ENCODE measurements at regions not wholly inside any gene's neighbourhood (a gene's known extent, or its start where the extent isn't known, plus 50 kb on each side); places are given as distances from the start of the nearest gene placed in this dataset.

DNA sequence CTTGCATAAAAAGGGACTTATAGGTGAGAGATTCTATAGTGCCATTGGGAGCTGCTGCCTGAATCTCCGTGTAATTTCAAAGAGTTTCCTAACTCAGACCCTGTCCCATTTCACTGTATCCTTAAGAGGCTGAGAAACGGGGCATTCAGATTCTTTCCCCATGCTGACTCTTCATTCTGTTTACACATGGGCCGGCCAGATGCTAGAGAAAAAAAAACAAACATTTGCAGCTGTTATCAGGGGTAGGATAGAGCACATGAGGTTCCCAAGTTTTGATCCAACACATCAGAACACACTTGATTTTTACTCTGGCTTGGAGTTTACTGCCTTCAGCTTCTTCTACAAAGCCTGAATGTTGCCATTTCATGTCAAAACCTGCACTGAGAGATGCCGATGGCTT, 215.9 kb upstream of the TPRG1 start:
- TF ChIP-seq, protein P1, sequence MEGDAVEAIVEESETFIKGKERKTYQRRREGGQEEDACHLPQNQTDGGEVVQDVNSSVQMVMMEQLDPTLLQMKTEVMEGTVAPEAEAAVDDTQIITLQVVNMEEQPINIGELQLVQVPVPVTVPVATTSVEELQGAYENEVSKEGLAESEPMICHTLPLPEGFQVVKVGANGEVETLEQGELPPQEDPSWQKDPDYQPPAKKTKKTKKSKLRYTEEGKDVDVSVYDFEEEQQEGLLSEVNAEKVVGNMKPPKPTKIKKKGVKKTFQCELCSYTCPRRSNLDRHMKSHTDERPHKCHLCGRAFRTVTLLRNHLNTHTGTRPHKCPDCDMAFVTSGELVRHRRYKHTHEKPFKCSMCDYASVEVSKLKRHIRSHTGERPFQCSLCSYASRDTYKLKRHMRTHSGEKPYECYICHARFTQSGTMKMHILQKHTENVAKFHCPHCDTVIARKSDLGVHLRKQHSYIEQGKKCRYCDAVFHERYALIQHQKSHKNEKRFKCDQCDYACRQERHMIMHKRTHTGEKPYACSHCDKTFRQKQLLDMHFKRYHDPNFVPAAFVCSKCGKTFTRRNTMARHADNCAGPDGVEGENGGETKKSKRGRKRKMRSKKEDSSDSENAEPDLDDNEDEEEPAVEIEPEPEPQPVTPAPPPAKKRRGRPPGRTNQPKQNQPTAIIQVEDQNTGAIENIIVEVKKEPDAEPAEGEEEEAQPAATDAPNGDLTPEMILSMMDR (IDR thresholded peaks at IDR 0.05): no peak

DNA sequence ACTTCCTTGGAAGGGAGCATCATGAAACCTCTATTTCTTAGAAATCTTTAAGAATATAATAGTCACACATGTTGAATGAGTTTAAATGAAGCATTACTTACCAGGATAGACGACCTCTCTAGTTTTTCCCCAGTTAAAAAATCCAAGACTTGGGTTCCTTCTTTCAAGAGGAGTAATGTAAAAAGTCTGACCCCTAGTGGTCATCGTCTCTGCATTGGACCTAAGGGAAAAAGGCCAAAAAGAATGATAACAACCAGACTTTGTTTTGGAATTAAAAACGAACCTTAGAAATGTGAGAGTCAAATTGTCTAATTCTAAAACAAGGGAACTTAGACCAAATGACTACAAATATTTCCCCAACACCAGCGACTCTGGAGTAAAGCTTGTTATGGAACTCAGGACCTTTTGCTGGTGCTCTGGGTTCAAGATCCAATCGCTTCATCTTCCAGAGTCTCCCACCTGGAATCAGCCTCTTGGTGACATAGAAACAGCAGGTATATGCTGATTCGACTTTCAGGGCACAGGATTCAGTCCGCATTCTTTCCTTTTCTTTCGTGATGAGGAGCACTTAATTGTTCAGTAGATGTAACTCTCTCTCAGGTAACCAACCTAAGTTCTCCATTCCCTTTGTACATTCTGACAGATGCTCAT, 214.8 kb upstream of the TPRG1 start:
- TF ChIP-seq, protein P1 (IDR thresholded peaks at IDR 0.05): peak; percentile 84

DNA sequence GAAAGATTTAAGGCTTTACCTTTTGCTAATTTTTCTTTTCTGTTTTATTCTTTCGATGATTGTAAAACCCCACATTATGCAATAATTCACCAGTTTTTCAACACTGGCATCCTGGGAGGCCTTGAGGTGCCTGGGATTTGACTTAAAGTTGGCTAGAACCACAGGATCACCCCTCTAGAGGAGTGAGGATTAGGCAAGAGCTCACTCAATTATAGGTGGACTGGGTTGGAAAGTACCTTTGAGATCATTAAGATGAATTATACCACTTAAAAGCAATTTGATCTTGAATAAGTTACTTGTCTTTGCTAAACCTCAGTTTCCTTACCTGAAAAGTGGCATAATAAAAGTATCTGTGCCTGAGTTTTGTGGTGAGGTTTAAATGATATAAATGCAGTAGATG, 212.8 kb upstream of the TPRG1 start:
- TF ChIP-seq, protein P1 (IDR thresholded peaks at IDR 0.05): no peak

DNA sequence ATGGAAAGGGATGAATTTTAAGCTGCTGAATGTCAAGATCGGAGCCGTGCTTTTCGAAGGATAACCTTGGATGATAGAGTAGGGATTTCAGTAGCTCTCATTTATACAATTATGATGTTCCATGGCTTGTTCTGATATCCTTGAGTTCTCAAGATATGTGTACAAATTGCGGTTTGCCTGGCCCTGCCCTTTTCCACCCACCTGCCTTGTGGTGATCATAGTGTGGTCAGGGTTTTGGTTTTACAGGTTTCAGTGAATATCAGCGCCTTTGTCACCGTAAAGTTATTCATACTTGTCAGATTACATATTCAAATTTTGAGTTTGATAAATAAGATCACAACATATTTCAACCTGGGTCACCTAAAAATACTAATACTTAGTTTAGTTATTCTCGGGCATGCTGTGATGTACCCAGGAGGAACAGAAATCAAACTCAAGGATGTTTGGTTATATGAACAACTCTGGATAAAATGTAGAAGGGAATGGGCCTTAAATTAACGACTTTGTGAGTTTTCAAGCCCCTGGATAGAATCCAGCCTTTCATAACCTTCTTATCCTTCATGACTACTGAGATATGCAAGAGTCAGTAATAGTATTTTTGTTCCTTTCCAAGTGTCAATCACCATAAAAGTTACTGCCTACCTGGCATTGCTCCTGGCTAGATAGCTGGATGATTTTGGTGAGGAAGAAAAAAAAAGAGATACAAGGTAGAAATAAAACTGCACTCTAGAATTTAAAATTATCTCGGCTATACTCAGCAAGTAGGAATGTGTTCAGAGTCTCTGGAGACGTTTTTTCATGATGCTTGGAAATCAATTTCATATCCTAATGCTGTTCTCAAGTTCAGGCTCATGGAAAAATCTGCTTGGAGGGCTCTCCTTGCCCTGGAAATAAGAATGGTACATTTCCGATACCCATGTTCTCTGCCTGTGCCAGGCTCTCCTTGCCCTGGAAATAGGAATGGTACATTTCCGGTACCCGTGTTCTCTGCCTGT, 209.2 kb upstream of the TPRG1 start:
- TF ChIP-seq, protein P1 (IDR thresholded peaks at IDR 0.05): no peak

DNA sequence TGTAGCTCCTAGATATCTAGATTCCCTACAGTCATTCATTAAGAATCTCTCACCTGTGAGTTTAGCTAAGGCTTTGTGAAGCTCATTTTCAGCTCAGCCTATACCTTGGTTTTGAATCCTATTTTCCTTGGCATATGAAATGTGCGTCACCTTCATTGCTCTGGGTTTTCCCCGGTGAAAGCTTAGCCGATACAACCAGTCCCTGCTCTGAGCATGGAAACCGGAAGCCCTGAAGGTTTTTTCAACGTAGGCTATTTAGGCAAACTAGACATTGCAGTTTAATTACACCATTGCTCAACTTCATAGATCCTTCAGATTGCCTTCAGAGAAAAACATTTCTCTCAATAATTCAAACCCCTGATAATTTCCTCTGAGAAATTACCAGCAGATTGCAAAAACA, 206.8 kb upstream of the TPRG1 start:
- TF ChIP-seq, protein P1 (IDR thresholded peaks at IDR 0.05): no peak

DNA sequence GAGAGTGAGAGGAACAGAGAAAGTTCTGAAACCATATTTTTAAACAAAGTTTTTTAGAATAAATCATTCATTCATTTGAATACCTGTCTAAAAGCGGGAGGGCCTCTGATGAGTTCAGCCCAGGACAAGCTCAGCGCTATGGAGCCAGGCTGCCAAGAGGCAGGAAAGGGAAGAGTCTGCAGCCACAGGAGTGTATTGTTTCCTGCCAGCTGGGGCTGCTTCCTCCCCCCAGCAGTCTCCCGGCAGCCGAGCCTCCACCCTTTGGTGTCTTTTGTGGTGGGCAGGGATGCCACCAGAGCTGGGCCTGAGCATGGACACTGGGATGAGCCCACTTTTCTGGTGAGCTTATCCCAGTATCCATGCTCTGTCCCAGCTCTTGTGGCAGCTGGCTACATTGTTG, 199.5 kb upstream of the TPRG1 start:
- TF ChIP-seq, protein P1 (IDR thresholded peaks at IDR 0.05): no peak

DNA sequence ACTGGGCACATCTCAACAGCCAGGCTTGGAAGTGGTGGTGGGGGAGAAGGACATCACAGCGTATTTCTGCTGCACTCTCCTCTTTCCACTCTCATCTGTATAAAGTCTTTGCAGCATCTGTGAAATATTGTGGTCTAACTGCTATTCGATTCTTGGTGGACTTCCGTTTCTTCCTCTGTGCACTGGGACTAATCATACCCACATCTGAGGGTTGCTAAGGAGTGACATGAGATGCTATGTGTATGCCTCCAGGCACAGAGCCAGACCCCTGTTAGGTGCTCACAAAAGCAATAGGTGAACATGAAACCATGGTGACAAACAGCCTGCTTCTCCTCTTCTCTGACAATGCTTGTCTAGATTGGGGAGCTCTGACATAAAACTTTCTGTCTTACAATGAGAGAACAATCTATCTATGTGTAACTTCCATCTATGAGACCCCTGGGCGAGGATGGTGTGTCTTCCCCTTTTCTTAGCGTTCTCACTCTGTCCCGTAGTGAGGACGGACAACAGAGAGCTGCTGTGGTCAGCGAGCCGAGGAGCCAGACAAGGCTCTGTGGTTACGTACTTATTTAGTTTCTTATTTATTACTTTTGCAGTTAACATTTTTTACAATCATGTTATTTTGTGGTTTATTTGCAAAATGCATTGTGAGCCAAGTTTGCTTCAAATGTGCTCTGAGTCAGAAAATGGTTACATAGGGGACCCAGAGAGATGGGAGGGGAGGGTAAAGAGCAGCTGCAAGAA, 196.7 kb upstream of the TPRG1 start:
- TF ChIP-seq, protein P1 (IDR thresholded peaks at IDR 0.05): no peak
